Bronchial epithelial cell (primary cell): ENCODE measurements at regions not wholly inside any gene's neighbourhood (a gene's known extent, or its start where the extent isn't known, plus 50 kb on each side); places are given as distances from the start of the nearest gene placed in this dataset.

Experiments used
- DNase-seq: peaks from one replicate; pipeline ENCODE4 v3.0.0-alpha.2; 2010; ENCODE audit warnings: low read depth
- FAIRE-seq: peaks from 2 replicates; lab custom pipeline; 2011; peaks lifted over from hg19 to GRCh38; lab: Jason Lieb, UNC
- H3K27me3 ChIP-seq: 2 replicates; pipeline ENCODE4 v1.5.1; 2011; ENCODE audit warnings: low read length; ENCODE audit not compliant: control insufficient read depth, insufficient read depth
- H3K36me3 ChIP-seq: 2 replicates; pipeline ENCODE4 v1.5.1; 2011; ENCODE audit warnings: low read length; ENCODE audit not compliant: control insufficient read depth, insufficient read depth
- H3K4me3 ChIP-seq: 2 replicates; pipeline ENCODE4 v1.5.1; 2011; ENCODE audit warnings: mild to moderate bottlenecking, low read depth, low read length, control low read depth
- CTCF ChIP-seq: IDR thresholded peaks from 2 replicates; pipeline ENCODE4 v1.5.1; 2011; ENCODE audit warnings: mild to moderate bottlenecking, moderate library complexity, low read length, control low read depth, inconsistent platforms; ENCODE audit not compliant: insufficient read depth, severe bottlenecking

- Histone ChIP-seq H3K36me3 (no peaks in the 10 kb centered on the region), H3K4me3 (no peak overlapping the region), H3K27me3 (peaks cover 7% of the 10 kb centered on the region)
- DNase-seq (peak; percentile 33), FAIRE-seq (no peak)
- no peak for TF ChIP-seq CTCF
Observed at GRCh38 chr3:194773216-194773615, 87.5 kb downstream of the FAM43A start.

- Histone ChIP-seq H3K4me3 (no peak overlapping the region), H3K27me3 (peaks cover 7% of the 10 kb centered on the region), H3K36me3 (no peaks in the 10 kb centered on the region)
- no peak for FAIRE-seq
- TF ChIP-seq CTCF = no peak
- DNase-seq = no peak
Observed at GRCh38 chr3:194773771-194774455, 88.2 kb downstream of the FAM43A start.

GRCh38 chr3:194775266-194775665 lies 89.6 kb downstream of the FAM43A start:
- FAIRE-seq = no peak
- Histone ChIP-seq H3K36me3 (no peaks in the 10 kb centered on the region), H3K27me3 (peaks cover 7% of the 10 kb centered on the region), H3K4me3 (no peak overlapping the region)
- TF ChIP-seq CTCF = no peak
- no peak for DNase-seq

- TF ChIP-seq CTCF = no peak
- no peak for FAIRE-seq
- Histone ChIP-seq H3K4me3 (no peak overlapping the region), H3K36me3 (no peaks in the 10 kb centered on the region), H3K27me3 (peaks cover 7% of the 10 kb centered on the region)
- no peak for DNase-seq
Observed at GRCh38 chr3:194775731-194776130, 90.0 kb downstream of the FAM43A start.

- FAIRE-seq = peak; percentile 47
- no peak overlapping the region for H3K4me3 ChIP-seq
- H3K36me3 ChIP-seq = no peaks in the 10 kb centered on the region
- DNase-seq = no peak
- TF ChIP-seq CTCF = no peak
- H3K27me3 ChIP-seq = peaks cover 7% of the 10 kb centered on the region
Observed at GRCh38 chr3:194777729-194778128, 92.0 kb downstream of the FAM43A start.

- TF ChIP-seq CTCF = no peak
- H3K27me3 ChIP-seq = peaks cover 7% of the 10 kb centered on the region
- H3K36me3 ChIP-seq = no peaks in the 10 kb centered on the region
- no peak for DNase-seq
- H3K4me3 ChIP-seq = no peak overlapping the region
- FAIRE-seq = peak; percentile 60
Observed at GRCh38 chr3:194779729-194780224, 94.1 kb downstream of the FAM43A start.
